GM12874 (cell line): ENCODE measurements at regions not wholly inside any gene's neighbourhood (a gene's known extent, or its start where the extent isn't known, plus 50 kb on each side); places are given as distances from the start of the nearest gene placed in this dataset.

Experiments used
- CTCF ChIP-seq: IDR thresholded peaks from 2 replicates; pipeline ENCODE4 v1.5.1; 2011; ENCODE audit warnings: low read depth, mild to moderate bottlenecking, control low read depth, low read length, moderate library complexity; ENCODE audit not compliant: insufficient read depth

- no peak for TF ChIP-seq CTCF
Measured at GRCh38 chr12:92046557-92047392, 98.9 kb downstream of the BTG1 start.

- no peak for TF ChIP-seq CTCF
Measured at GRCh38 chr12:92045852-92046251, 99.8 kb downstream of the BTG1 start.

- no peak for TF ChIP-seq CTCF
Measured at GRCh38 chr12:92044435-92044834, 101.2 kb downstream of the BTG1 start.

- no peak for TF ChIP-seq CTCF
Measured at GRCh38 chr12:92042791-92043531, 102.7 kb downstream of the BTG1 start.

- no peak for TF ChIP-seq CTCF
Measured at GRCh38 chr12:92041742-92042141, 103.9 kb downstream of the BTG1 start.

GRCh38 chr12:92039046-92039445 is 106.6 kb downstream of the BTG1 start:
- no peak for TF ChIP-seq CTCF

- no peak for TF ChIP-seq CTCF
Measured at GRCh38 chr12:92038476-92038875, 107.2 kb downstream of the BTG1 start.
